ENCODE measurements at regions not wholly inside any gene's neighbourhood (a gene's known extent, or its start where the extent isn't known, plus 50 kb on each side); places are given as distances from the start of the nearest gene placed in this dataset.

DNA sequence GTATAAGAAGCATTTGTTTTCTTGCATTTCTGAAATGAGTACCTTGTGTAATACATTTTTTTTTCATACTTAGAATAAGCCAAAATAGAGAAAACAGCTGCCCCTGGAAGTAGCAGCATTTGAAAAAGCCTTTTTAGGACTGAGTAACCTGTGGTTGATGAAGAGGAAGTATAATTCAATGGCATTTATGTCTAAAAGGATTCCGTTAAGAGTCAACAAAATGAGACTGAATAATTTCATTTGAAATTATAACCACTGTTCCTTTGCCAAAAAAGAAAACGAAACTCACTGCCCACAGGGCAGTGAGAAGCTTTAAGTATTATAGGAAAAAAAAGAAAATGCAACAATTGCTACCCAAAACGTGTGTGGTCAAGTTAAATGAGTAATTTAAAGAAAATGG is 705.6 kb upstream of the PHF14 start:
- TF ChIP-seq, protein P1, sequence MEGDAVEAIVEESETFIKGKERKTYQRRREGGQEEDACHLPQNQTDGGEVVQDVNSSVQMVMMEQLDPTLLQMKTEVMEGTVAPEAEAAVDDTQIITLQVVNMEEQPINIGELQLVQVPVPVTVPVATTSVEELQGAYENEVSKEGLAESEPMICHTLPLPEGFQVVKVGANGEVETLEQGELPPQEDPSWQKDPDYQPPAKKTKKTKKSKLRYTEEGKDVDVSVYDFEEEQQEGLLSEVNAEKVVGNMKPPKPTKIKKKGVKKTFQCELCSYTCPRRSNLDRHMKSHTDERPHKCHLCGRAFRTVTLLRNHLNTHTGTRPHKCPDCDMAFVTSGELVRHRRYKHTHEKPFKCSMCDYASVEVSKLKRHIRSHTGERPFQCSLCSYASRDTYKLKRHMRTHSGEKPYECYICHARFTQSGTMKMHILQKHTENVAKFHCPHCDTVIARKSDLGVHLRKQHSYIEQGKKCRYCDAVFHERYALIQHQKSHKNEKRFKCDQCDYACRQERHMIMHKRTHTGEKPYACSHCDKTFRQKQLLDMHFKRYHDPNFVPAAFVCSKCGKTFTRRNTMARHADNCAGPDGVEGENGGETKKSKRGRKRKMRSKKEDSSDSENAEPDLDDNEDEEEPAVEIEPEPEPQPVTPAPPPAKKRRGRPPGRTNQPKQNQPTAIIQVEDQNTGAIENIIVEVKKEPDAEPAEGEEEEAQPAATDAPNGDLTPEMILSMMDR (IDR thresholded peaks at IDR 0.05; ENCODE audit: borderline replicate concordance, extremely low read depth, low read length, poor library complexity, severe bottlenecking): no peak
- TF ChIP-seq EZH2 (IDR thresholded peaks at IDR 0.05; ENCODE audit: borderline replicate concordance, low read depth, low read length, severe bottlenecking): no peak
